ENCODE measurements at regions not wholly inside any gene's neighbourhood (a gene's known extent, or its start where the extent isn't known, plus 50 kb on each side); places are given as distances from the start of the nearest gene placed in this dataset.
A peak's percentile ranks its signal among the peaks of the same experiment; 100 is the strongest.

DNA sequence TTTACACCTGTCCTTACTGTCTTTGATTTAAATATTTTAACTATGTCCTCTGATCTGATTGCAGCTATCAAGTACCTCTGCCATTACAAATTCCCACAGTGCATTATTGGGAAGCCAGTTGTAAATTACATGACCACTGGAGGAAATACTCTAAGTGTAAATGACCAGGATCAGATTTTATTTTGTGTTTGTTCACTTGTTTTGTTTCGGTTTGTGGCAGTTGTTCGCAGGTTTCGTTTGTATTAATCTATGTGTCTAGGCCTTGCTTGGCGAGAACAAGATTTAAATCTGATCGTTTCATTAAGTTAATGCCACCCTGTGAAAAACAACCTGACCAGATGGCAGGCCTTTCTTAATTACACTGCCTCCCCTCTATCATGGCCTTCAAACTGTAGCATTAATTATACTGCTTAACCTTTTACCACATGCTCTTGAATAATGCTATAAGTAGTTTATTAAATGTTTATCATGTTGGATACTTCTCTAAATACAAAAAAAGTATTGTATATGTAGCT lies 990.1 kb downstream of the TMTC2 start:
- Histone ChIP-seq H3K4me3 (no peak overlapping the region), H3K27me3 (no peaks in the 10 kb centered on the region), H3K4me1 (no peaks in the 10 kb centered on the region), H3K9me3 (no peaks in the 10 kb centered on the region), H3K36me3 (no peaks in the 10 kb centered on the region), H3K27ac (no peak overlapping the region)
- DNase-seq, result no peak
- no peak for TF ChIP-seq CTCF (IDR thresholded peaks at IDR 0.05)
- intact Hi-C loops (cut with DNase I), result no loop called here
- ATAC-seq, result no peak

DNA sequence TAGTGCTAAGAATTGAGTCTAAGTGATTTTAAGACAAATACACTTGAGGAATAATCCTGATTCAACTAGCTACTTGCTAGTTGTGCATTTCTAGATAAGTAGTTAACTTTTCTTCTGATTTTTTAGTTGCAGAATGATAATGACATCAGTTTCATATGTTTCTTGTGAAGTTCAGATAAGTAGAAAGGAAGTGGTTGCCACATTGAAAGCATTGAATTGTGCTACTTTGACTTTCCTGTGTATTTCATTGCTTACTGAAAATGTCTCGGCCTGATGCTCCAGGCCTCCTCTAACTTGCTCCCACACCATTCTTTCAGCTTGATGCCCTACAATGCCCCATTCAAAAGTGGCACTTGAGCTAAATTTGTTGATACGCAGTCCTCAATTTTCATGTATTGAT lies 980.0 kb downstream of the TMTC2 start:
- no peaks in the 10 kb centered on the region for H3K9me3 ChIP-seq
- H3K27ac ChIP-seq, result no peak overlapping the region
- intact Hi-C loops (cut with DNase I), result no loop called here
- H3K4me3 ChIP-seq, result no peak overlapping the region
- no peaks in the 10 kb centered on the region for H3K36me3 ChIP-seq
- no peaks in the 10 kb centered on the region for H3K27me3 ChIP-seq
- ATAC-seq (no peak), DNase-seq (no peak)
- TF ChIP-seq CTCF (IDR thresholded peaks at IDR 0.05), result no peak
- H3K4me1 ChIP-seq, result no peaks in the 10 kb centered on the region

DNA sequence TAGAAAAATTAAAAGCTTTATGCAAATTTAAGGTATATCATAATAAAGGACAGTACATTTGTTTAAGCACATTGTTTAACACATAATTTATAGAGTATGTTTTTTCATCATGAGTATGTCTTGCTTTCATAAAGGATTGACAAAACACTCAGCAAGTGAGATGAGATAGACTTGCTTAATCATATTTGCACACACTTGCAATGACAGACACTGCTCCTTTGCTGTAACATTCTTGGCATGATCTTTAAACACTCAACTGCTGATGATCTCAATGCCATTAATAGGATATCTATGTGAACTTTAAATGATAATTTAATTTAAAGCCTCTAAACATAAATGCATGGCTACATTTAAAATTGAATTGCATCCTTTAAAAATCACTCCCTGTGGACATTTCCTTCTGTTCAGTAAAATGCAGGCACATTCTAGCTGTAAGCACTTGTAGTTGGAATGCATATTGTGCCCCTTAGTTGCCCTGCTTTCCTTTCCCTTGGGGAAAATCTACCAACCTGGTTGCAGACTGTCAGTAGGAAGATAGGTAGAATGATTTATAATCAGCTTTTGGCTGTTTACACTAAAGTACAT lies 979.0 kb downstream of the TMTC2 start:
- Histone ChIP-seq H3K27ac (no peak overlapping the region), H3K27me3 (no peaks in the 10 kb centered on the region), H3K4me1 (no peaks in the 10 kb centered on the region), H3K9me3 (no peaks in the 10 kb centered on the region), H3K36me3 (no peaks in the 10 kb centered on the region), H3K4me3 (no peak overlapping the region)
- no peak for TF ChIP-seq CTCF (IDR thresholded peaks at IDR 0.05)
- ATAC-seq (no peak), DNase-seq (no peak)
- intact Hi-C loops (cut with DNase I), result no loop called here

DNA sequence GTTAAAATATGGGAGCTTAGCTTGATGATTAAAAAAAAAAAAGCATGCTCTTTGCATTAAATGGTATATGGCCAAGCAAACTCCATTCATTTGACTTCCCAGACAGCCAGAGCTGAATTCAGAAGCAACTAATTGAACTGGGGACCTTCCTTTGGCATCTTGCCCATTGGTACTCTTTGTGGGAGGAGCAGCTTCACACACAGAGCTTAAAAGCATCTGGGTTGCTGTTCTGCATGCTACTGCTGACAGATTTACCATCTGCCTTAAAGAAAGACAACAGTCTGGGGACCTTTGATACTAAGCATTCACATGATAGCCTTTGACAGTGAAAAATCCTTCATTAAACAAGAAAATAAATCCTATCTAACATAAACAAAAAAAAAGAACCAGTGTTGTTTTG lies 977.9 kb downstream of the TMTC2 start:
- intact Hi-C loops (cut with DNase I), result no loop called here
- ATAC-seq, result no peak
- no peak for TF ChIP-seq CTCF (IDR thresholded peaks at IDR 0.05)

GRCh38 chr12:83660727-83661358 lies 974.1 kb downstream of the TMTC2 start:
- DNase-seq, result no peak
- ATAC-seq, result no peak

More for the DNA sequence above, 977.9 kb downstream of the TMTC2 start:
- Histone ChIP-seq H3K4me3 (no peak overlapping the region), H3K27ac (no peak overlapping the region), H3K9me3 (no peaks in the 10 kb centered on the region), H3K36me3 (no peaks in the 10 kb centered on the region), H3K4me1 (no peaks in the 10 kb centered on the region), H3K27me3 (no peaks in the 10 kb centered on the region)
- DNase-seq, result peak in 1 of 4 donors; percentile 10

More at GRCh38 chr12:83660727-83661358, 974.1 kb downstream of the TMTC2 start:
- Histone ChIP-seq H3K9me3 (no peaks in the 10 kb centered on the region), H3K4me1 (no peaks in the 10 kb centered on the region), H3K36me3 (no peaks in the 10 kb centered on the region), H3K4me3 (no peak overlapping the region), H3K27me3 (no peaks in the 10 kb centered on the region), H3K27ac (no peak overlapping the region)
- no peak for TF ChIP-seq CTCF (IDR thresholded peaks at IDR 0.05)
- intact Hi-C loops (cut with DNase I), result no loop called here
